ENCODE measurements at regions not wholly inside any gene's neighbourhood (a gene's known extent, or its start where the extent isn't known, plus 50 kb on each side); places are given as distances from the start of the nearest gene placed in this dataset.

DNA sequence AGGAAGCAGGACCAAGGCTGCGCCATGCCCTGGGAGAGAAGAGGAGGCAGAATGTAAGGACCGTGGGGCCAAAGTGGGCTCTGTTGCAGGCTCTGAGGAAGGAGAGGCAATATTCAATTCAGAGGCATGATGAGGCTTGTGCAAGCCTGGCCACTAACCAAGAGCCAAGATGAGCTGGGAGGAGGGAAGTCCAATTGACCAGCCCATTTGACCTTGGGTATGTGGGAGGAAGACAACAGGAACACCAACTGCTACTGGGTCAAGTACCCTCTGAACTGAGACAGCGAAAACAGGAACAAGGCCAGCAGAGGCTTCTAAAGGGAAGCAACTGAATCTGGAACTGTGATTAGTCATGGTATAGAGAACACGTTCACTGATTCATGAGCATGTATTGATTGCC lies 779.6 kb downstream of the MAFB start:
- DNase-seq (ENCODE audit: low spot score) = peak; percentile 16

DNA sequence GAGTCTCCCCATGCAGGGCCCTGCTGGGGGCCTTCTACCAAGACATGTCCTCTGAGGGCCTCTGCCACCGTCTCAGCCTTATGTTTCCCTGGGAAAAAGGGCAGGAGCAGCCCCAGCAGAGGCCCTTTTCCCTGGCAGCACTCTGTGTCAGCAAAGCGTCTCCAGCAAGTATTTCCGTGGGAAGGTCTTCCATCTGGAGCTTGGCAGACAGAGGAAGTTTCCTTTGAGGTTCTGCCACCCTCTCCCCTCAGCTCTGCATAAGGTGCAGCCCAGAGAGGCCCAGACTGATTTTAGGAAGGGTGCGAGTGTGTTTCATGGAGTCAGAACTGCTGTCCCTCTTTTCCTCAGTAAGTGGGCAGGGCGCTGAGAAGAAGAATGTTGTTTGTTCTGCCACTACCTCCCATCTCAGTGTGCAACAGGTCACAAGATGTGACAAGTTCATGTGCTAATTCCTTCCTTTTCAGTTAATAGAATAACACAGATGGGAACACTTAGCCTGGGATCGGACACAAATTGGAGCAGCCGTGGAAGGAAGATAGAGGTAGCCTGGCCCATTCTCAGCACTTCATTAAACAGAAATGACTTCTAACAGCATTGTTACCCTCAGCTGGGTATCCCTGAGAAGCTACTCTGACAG lies 784.4 kb downstream of the MAFB start:
- DNase-seq (ENCODE audit: low spot score) = no peak

DNA sequence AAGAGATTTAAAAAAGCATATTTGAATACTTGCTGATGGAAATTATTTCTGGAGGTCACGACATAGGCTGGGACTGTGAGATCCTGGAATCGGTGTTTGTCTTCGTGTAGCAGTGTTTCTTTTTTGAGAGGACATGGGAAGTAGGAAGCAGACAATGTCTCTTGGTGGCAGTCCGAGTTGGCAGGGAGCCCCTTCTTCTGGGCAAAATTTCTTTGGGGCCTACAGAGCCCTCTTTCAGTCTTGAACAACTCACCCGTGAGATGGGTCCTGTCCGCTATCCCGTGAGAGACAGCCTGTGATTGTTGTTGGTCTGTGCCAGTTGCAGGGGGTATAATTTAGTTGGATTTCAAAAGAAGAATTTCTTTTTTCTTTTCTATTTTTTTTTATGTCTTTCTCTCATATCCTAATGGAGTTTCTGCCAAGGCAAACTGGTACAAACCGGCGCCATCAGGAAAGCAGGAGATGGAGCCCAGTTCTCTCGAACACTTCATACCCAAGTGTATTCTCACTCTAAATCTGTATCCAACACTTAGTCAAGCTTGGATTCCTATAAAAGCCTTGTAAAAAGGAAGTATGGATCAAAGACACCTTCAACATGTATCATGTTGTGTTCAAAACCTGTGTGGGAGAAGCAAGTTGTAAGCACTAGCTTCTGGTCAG lies 785.1 kb downstream of the MAFB start:
- DNase-seq (ENCODE audit: low spot score) = peak; percentile 26

DNA sequence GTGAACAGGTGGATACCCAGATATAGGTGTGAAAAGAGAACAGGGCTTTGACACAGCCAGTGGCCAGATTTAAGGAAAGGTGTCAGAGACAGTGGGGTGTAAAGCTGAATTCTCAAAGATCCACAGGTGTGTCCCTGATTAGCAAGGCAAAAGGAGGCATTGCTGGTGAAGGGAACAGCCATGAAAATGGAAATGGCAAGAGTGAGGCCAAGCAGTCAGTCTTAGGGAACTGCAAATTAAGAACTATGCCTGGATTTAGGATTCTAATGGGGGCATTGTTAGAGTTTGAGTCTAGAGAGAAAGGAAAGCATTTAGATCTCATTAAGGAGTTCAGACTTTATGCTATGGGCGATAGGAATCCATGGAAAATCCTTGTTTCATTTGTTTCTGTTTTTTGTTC lies 789.2 kb downstream of the MAFB start:
- no peak for DNase-seq (ENCODE audit: low spot score)

DNA sequence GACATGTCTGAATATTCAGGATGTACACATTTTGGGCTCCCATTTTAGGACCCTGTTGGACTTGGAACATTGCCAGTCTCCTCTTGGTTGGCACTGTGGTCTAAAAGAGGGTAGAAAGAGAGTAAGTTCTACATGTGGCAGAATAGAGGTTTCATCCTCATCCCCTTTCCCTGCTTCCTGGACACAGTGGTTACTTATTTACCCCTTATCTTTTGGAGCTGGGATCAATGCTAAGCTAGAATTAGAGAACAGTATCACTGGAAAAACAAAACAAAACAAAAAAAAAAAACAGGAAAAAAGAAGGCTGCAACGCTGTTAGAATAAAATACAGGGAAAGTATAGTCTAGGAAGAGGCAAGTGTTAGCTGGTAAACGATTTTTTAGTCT lies 790.6 kb downstream of the MAFB start:
- no peak for DNase-seq (ENCODE audit: low spot score)

DNA sequence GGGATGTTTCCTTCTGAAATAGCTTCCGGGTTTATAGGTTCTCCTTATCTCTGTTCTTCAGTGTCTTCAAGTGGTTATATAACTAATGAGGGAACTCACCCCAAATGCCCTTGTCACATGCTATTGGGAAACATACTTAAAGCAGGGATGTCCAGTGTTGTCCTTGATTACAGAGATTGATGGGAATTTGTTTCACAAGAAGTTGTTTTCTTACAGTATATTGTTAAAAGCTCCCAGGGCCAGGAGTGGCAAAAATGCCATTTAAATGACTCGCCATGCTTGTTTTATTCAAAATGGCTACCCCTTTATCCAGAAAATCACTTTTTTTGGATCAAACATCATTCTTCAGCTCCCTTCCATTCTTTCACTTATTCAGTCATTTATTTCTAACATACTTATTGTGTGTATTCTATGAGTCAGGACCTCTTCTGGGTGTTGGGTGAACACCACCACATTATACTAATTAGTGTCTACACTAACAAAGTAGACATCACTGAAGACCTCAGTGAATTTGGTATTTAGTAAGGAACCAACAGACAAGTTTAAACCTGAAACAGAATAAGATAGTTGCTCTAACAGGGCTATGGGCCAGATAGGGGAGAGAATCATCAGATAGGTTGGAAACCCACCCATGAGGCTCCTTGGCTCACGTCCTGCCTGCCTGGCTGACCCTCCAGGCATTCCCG lies 791.1 kb downstream of the MAFB start:
- DNase-seq (ENCODE audit: low spot score) = no peak

DNA sequence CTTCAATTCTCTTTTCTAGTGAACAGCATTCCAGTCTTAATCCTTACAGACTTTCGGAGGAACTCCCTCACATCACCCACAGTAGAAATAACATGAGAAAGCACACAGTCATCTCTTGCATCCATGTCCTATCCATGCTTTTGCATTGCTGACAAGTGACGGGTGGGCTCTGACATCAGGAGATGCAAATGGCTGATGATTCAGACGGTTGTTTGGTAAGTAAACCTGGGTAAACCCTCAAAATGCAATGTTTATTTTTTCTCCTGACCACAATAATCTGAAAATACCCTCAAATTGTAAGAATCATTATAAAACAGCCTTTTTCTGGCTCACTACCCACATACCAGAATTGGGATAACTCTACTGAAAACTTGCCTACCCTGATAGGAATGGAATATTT lies 792.0 kb downstream of the MAFB start:
- no peak for DNase-seq (ENCODE audit: low spot score)

DNA sequence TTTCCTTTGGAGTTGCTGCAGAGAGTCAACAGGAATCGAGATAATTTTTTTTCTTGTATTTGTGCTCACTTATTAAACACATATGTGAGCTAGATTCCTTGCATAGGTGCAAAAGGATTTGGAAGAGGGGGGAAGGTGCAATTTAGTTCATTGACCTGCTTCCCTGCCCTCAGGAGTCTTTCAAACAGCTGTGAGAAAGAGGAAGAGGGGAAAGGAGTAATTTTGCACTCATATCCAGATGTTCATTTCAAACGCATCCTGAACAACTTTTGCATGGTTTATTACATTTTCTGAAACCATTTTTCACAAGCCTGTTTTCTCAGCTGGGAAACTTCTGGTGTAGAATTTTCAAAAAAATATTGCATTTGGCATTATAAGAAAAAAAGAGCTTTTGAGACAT lies 795.0 kb downstream of the MAFB start:
- no peak for DNase-seq (ENCODE audit: low spot score)

DNA sequence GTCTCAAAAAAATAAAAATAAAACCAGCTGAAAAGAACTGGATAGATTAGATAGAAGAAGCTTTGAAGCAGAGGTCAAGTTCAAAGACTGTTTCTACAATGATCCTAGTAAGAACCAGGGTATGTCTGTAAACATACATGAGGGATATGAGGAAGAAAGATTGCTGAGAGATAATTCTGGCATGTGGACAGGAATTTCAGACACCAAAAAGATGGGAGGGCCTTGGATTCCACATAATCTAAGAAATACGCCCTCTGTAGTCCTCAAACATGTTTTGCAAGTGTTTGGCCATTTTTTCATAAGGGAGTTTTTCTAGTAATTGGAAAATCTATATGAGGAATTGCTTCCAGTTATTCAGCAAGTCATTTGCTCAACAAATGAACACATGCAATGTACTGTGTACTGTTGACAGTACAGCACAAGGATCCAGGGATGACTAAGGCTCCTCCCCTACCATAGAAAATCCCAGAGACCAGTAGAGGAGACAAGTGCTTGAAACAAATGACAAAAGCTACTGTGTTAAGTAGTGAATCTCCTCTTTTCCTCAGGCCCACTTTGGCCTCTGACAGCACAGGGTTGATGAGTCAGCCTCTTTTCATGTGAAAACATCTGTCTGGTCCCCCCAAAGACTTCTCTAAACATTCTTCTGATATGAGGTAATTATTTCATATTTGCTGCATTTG lies 795.9 kb downstream of the MAFB start:
- DNase-seq (ENCODE audit: low spot score) = no peak

DNA sequence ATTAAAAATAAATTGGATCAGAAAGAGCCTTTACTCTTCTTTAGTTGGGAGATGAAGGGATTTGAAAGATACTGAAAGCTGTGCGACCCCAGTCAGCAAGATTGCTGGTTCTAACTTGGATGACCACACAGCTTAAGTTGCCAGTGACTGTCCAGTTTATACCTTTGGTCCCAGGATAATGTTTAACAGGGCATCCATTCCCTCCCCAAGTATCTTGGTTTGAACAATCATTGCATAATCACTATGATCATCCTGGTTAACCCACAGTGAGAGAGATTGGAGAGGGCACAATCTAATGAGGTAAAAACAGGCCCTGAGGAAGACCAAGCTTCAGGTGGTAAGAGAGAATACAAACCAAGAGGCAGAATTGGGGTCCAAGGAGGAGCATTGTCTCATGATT lies 798.3 kb downstream of the MAFB start:
- DNase-seq (ENCODE audit: low spot score) = no peak

DNA sequence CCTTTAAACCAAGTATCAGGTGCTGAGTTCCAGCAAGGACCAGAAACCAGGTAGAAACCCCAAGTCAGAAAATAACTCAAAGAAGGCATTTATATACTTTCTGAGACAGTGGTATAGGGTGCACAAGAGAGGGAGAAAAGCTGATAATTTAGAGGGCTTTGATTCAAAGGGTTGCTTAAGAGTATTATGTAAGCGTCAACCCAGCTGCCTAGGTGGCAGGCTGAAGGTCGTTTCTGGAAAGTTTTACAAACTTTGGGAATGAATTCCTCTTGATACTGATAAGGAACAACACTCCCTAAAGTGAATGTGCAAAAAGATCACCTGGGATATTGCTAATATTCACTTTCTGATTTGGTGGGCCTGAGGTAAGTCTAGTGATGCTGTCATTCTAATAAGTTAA lies 800.7 kb downstream of the MAFB start:
- DNase-seq (ENCODE audit: low spot score) = no peak

DNA sequence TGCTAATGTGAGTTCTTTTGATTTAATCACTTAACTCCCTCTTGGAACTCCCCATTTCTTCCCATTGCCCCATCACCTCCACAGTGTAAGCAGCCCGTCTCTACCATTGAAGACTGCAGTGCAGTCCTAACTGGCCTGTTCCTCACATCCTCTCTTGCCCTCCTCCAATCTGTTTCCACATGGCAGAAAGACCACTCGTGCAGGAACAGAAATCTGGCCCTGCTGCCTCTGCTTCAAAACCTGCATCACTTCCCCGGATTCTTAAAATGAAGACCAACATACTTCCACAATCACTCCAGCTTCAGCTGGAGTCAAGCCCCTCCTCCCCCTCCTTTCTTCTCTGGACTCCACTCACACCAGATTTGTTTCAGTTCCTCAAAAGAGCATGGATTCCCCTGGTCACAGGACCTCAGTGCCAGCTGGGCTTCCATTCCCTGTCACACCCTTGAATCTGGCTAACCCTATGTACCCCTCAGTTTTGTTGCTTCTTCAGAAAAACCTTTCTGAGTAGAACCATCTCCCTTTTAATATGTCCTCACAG lies 802.3 kb downstream of the MAFB start:
- DNase-seq (ENCODE audit: low spot score) = peak; percentile 27

DNA sequence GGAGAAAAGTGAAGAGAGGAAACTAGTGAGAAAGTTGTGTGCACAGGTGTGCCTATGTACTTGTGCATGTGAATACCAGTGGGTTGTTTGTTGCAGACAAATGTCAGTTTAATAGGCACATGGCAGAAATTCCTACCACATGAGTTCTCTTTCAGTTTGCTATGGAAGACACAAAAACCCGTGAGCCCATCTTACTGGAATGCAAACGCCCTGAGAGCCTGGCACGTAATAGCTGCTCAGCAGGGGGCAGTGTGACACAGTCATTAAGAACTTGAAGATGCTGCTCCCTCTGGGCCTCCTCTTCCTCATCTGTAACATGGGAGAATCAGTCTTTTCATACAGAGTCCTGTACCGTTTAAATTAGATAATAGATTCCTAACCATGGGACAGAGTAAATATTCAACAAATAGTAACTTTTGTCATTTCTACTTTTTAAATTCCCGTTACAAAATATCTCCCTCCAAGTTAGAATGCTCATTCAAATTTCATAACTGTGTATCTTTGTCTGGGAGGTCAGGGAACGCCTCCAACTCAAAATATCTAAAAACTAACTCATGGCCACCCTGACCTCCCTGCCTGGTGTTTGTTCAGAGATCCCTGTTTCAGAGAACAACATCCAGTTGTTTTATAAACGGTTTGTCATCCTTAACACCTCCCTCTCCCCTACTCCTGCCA lies 802.9 kb downstream of the MAFB start:
- DNase-seq (ENCODE audit: low spot score) = no peak

DNA sequence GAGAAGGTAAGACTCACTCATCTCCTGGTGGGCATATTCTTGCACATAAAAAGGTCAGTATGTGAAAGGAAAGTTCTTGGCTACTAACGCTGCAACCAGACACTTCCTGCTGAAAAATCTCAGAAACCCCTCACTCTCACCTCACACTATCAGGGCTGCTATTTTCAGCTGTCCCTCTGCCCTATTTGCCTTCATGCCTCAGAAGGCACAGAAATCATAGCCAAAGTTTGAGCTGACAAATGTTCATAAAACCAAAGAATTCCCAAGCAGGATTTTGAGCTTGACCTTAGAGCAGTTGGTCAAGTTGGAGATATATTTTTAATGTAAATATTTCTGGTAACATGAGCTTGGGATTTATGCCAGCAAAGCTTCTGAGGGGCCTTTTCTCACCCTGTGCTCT lies 806.2 kb downstream of the MAFB start:
- DNase-seq (ENCODE audit: low spot score) = no peak

DNA sequence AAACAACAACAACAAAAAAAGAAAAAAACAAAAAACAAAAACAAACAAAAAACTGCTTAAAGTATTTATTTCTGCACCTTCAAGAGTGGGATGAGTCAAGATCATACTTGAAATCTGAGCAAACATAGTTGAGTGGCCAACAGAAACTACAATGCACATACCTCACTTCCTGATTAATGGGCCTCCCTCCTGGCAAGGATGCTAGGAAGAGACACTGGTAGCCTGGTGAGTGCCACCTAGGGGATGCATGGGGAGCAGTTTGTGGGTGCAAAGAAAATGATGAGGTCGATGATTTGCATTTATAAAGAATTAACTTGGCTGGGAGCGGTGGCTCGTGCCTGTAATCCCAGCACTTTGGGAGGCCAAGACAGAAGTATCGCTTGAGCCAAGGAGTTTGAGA lies 808.1 kb downstream of the MAFB start:
- DNase-seq (ENCODE audit: low spot score) = no peak

DNA sequence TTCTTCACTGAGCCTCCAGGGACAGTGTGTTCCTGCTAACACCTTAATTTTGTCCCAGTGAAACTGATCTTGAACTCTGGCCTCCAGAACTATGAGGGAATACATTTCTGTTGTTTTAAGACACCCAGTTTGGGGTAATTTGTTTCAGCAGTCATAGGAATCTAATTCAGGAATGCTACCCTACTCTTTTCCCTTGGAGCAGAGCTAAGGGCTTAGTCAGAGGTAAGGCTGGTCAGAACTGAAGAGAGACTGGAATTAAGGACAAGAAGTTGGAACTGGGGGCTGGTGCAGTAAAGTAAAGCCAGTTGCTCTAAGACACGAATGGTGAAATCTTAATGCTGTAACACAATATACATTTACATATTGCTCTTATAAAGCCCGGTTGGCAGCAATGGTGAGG lies 809.7 kb downstream of the MAFB start:
- no peak for DNase-seq (ENCODE audit: low spot score)

DNA sequence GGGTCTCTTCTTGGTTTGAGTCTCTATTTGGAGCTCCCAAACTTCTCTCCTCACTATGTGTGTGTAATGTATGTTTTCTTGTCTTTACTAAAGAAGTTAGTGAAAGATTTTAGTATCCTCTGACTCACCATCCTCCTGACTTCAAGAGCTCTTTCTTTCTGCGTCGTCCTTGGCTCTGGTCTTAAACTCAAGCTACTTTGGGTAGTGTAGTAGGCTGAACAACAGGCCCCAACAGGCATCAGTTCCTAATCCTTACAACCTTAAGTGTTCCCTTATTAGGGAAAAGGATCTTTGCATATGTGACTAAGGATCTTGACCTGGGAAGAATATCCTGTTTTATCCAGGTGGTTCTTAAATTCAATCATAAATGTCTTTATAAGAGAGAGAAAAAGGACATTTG lies 810.2 kb downstream of the MAFB start:
- no peak for DNase-seq (ENCODE audit: low spot score)

DNA sequence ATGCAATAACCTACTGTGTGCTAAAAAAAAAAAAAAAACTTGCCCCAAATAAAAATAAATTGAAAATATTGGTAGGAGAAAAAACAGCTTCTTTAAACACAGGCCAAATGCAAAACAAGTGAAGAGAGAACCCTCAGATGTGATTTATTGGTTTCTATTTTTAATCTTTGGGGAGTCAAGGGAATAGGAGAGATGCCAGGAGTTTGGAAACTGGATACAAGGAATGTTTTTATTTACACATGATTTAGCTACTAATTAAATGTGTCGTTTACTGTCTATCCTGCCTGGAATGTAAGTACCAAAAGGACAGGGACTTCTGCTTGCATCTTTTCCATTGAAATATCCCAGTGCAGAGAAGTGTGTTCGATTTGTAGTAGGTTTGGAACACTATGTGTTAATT lies 810.7 kb downstream of the MAFB start:
- no peak for DNase-seq (ENCODE audit: low spot score)

DNA sequence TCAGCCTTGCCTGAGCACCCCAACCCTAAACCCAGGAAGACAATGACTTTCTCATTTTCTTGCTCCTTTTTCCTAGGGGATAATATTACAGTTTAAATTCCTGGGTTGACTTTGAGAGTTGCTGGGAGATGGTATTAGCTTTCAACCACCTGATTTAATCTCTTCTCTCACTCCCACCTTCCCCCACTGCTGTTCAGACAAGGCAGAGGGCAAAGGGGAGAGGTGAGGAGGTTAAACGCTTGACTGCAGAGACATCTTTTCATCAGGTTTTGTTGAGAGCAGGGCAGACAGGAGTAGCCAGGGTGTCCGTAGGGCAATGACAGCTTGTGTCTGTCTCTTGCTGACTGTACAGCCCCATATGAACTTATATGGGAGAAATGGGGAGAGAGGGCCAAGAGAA lies 811.2 kb downstream of the MAFB start:
- no peak for DNase-seq (ENCODE audit: low spot score)

DNA sequence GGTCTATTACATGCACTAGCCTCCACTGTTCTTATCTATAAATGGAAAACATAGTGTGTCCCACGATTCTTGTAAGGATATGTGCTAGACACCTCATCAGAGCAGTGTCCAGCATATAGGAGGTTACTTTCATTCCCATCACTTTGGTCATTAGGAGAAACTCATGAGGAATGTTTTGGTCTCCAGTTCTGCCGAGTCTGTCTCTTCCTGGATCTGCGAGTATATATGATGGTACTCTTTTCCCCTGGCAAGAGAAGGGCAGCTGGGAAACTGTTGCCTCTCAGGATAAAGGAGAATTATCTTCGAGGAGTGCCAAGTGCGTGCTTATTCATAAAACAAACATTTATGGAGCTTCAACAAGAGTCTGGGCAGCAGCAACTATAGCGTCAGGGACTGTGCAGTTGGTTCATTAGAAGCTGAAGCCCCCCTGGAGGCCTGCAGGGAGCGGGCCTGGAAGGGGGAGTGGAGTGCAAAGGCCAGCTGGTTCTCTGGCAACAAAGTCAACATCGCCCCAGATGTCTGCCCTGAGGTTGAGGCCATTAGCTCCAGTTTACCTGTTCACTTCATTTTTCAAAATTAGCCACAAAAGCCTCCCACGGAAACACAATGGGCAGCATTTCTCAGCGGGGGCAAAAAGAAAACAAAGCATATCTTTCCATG lies 811.9 kb downstream of the MAFB start:
- no peak for DNase-seq (ENCODE audit: low spot score)

DNA sequence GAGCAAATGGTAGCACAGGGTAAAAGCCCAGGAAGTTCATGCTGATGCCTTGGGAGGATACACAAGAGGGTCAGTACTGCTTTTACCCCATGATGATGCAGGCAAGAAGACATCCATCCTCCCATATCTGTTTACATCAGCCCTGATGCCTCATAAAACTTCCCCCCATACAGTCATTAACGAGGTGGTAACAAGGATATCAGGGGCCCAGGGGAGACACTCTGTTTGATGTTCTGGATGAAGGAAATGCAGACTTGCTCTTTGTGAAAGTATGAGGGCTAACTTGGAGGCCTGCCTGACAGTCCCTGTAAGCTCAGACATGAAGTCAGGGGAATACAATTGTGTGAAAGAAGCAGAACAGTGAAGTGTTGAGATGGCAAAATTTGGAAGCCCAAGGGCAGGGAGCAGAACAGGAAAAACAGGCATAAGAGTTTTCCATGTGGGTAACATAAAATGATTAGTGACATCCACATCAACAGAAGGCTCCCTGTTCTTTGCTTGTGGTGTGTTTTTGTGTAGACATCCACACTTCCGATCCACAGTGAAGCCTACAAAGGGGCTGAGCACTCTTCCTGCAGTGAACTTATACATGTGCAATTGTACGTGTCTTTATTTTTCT lies 813.4 kb downstream of the MAFB start:
- DNase-seq (ENCODE audit: low spot score) = no peak

All from putamen (tissue), 1 donor.